ENCODE measurements at regions not wholly inside any gene's neighbourhood (a gene's known extent, or its start where the extent isn't known, plus 50 kb on each side); places are given as distances from the start of the nearest gene placed in this dataset.
A peak's percentile ranks its signal among the peaks of the same experiment; 100 is the strongest.

DNA sequence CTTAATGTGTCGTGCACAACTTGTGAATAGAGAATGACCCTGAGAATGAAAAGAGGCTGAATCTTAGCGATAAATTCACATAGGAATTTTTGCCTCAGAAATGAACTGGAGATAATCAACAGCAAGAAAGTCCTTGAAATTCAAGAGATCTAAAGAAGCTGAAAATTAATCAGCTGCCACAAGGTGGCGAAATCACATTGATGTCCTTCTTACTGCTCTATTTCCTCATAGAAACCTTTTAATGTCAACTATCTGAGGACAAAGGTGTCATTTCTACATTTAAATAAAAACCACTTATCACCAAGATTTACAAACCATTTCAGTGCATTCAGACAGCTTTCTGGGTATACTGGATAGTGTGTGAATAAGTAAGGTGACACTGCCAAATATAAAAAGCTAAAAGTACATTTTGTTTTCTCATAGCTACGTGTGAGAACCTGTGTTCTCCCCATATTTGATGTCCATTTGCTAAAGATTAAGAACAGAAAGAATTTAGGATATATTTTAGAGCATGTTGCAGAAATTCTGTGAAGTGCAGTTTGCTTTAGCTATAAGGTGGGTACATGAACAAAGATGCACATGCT, 485.3 kb upstream of the PTBP2 start:
- TF ChIP-seq, protein P1, sequence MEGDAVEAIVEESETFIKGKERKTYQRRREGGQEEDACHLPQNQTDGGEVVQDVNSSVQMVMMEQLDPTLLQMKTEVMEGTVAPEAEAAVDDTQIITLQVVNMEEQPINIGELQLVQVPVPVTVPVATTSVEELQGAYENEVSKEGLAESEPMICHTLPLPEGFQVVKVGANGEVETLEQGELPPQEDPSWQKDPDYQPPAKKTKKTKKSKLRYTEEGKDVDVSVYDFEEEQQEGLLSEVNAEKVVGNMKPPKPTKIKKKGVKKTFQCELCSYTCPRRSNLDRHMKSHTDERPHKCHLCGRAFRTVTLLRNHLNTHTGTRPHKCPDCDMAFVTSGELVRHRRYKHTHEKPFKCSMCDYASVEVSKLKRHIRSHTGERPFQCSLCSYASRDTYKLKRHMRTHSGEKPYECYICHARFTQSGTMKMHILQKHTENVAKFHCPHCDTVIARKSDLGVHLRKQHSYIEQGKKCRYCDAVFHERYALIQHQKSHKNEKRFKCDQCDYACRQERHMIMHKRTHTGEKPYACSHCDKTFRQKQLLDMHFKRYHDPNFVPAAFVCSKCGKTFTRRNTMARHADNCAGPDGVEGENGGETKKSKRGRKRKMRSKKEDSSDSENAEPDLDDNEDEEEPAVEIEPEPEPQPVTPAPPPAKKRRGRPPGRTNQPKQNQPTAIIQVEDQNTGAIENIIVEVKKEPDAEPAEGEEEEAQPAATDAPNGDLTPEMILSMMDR (conservative IDR thresholded peaks at IDR 0.05; ENCODE audit: low read length): peak; percentile 78
- no peak for TF ChIP-seq EZH2phosphoT487 (IDR thresholded peaks at IDR 0.05; ENCODE audit: borderline replicate concordance)
